DND-41 (cell line): ENCODE measurements at regions not wholly inside any gene's neighbourhood (a gene's known extent, or its start where the extent isn't known, plus 50 kb on each side); places are given as distances from the start of the nearest gene placed in this dataset.
"Not testable (repeated sequence)": the region's sequence is repeated elsewhere in the genome, so short reads cannot be mapped to it uniquely, and the experiment has no call there.

Source experiments
- EZH2 ChIP-seq: IDR thresholded peaks from 3 replicates; pipeline ENCODE4 v1.6.1; 2012; ENCODE audit warnings: borderline replicate concordance, low read depth, mild to moderate bottlenecking, moderate library complexity, low read length, inconsistent platforms; ENCODE audit not compliant: severe bottlenecking
- TF ChIP-seq, protein P1 (sequence below): IDR thresholded peaks from 2 replicates; pipeline ENCODE4 v1.5.1; 2012; ENCODE audit warnings: borderline replicate concordance, low read length, moderate library complexity, mild to moderate bottlenecking; ENCODE audit not compliant: poor library complexity, severe bottlenecking; ENCODE audit errors: extremely low read depth

DNA sequence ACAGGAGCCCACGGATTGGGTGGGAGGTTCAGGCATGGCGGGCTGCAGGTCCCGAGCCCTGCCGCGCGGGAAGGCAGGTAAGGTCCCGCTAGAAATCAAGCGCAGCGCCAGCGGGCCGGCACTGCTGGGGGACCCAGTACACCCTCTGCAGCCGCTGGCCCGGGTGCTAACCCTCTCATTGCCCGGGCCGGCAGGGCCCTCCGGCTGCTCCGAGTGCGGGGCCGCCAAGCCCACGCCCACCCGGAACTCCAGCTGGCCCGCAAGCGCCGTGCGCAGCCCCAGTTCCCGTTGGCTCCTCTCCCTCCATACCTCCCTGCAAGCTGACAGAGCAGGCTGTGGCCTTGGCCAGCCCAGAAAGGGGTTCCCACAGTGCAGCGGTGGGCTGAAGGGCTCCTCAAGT is 156.8 kb upstream of the GIMD1 start:
- TF ChIP-seq, protein P1, sequence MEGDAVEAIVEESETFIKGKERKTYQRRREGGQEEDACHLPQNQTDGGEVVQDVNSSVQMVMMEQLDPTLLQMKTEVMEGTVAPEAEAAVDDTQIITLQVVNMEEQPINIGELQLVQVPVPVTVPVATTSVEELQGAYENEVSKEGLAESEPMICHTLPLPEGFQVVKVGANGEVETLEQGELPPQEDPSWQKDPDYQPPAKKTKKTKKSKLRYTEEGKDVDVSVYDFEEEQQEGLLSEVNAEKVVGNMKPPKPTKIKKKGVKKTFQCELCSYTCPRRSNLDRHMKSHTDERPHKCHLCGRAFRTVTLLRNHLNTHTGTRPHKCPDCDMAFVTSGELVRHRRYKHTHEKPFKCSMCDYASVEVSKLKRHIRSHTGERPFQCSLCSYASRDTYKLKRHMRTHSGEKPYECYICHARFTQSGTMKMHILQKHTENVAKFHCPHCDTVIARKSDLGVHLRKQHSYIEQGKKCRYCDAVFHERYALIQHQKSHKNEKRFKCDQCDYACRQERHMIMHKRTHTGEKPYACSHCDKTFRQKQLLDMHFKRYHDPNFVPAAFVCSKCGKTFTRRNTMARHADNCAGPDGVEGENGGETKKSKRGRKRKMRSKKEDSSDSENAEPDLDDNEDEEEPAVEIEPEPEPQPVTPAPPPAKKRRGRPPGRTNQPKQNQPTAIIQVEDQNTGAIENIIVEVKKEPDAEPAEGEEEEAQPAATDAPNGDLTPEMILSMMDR, result not testable (repeated sequence)
- not testable (repeated sequence) for TF ChIP-seq EZH2
